ENCODE measurements at regions not wholly inside any gene's neighbourhood (a gene's known extent, or its start where the extent isn't known, plus 50 kb on each side); places are given as distances from the start of the nearest gene placed in this dataset.

GRCh38 chr6:62711750-62712149, 425.7 kb upstream of the KHDRBS2 start:
- TF ChIP-seq USF1 (IDR thresholded peaks at IDR 0.05) (no peak), REST (IDR thresholded peaks at IDR 0.05; ENCODE audit: low read depth) (no peak), FOXM1 (IDR thresholded peaks at IDR 0.05; ENCODE audit: borderline replicate concordance, low read depth) (no peak), TAF1 (IDR thresholded peaks at IDR 0.05; ENCODE audit: low read depth) (no peak), ZBTB7A (IDR thresholded peaks at IDR 0.05; ENCODE audit: low read depth) (no peak), TEAD4 (IDR thresholded peaks at IDR 0.05) (no peak), YY1 (IDR thresholded peaks at IDR 0.05; ENCODE audit: low read depth) (no peak), NFIC (IDR thresholded peaks at IDR 0.05) (no peak), EGR1 (IDR thresholded peaks at IDR 0.05) (no peak), RAD21 (IDR thresholded peaks at IDR 0.05; ENCODE audit: low read depth) (no peak), CEBPB (IDR thresholded peaks at IDR 0.05) (no peak), MAX (IDR thresholded peaks at IDR 0.05) (no peak), CREB1 (IDR thresholded peaks at IDR 0.05; ENCODE audit: low read depth) (no peak), TCF12 (IDR thresholded peaks at IDR 0.05; ENCODE audit: low read depth) (no peak), EP300 (IDR thresholded peaks at IDR 0.05; ENCODE audit: borderline replicate concordance) (no peak)

GRCh38 chr6:62707914-62708313, 421.9 kb upstream of the KHDRBS2 start:
- TF ChIP-seq USF1 (IDR thresholded peaks at IDR 0.05), result no peak
- TF ChIP-seq YY1 (IDR thresholded peaks at IDR 0.05; ENCODE audit: low read depth), result no peak
- TF ChIP-seq REST (IDR thresholded peaks at IDR 0.05; ENCODE audit: low read depth), result no peak
- no peak for TF ChIP-seq TEAD4 (IDR thresholded peaks at IDR 0.05)
- no peak for TF ChIP-seq TCF12 (IDR thresholded peaks at IDR 0.05; ENCODE audit: low read depth)

- TF ChIP-seq NFIC (IDR thresholded peaks at IDR 0.05) (no peak), TEAD4 (IDR thresholded peaks at IDR 0.05) (no peak), FOXM1 (IDR thresholded peaks at IDR 0.05; ENCODE audit: borderline replicate concordance, low read depth) (no peak)
Observed at GRCh38 chr6:62707156-62707555, 421.1 kb upstream of the KHDRBS2 start.

GRCh38 chr6:62683063-62683462, 397.0 kb upstream of the KHDRBS2 start:
- no peak for TF ChIP-seq TCF12 (IDR thresholded peaks at IDR 0.05; ENCODE audit: low read depth)
- no peak for TF ChIP-seq EGR1 (IDR thresholded peaks at IDR 0.05)
- TF ChIP-seq YY1 (IDR thresholded peaks at IDR 0.05; ENCODE audit: low read depth), result no peak
- TF ChIP-seq TEAD4 (IDR thresholded peaks at IDR 0.05), result no peak
- no peak for TF ChIP-seq EP300 (IDR thresholded peaks at IDR 0.05; ENCODE audit: borderline replicate concordance)
- no peak for TF ChIP-seq USF1 (IDR thresholded peaks at IDR 0.05)
- no peak for TF ChIP-seq RAD21 (IDR thresholded peaks at IDR 0.05; ENCODE audit: low read depth)
- TF ChIP-seq ZBTB7A (IDR thresholded peaks at IDR 0.05; ENCODE audit: low read depth), result no peak
- no peak for TF ChIP-seq MAX (IDR thresholded peaks at IDR 0.05)
- no peak for TF ChIP-seq TAF1 (IDR thresholded peaks at IDR 0.05; ENCODE audit: low read depth)
- TF ChIP-seq CEBPB (IDR thresholded peaks at IDR 0.05), result no peak
- TF ChIP-seq NFIC (IDR thresholded peaks at IDR 0.05), result no peak
- TF ChIP-seq FOXM1 (IDR thresholded peaks at IDR 0.05; ENCODE audit: borderline replicate concordance, low read depth), result no peak
- no peak for TF ChIP-seq REST (IDR thresholded peaks at IDR 0.05; ENCODE audit: low read depth)
- TF ChIP-seq CREB1 (IDR thresholded peaks at IDR 0.05; ENCODE audit: low read depth), result no peak
